ENCODE measurements at regions not wholly inside any gene's neighbourhood (a gene's known extent, or its start where the extent isn't known, plus 50 kb on each side); places are given as distances from the start of the nearest gene placed in this dataset.
"Not testable (repeated sequence)": the region's sequence is repeated elsewhere in the genome, so short reads cannot be mapped to it uniquely, and the experiment has no call there.

- H3K79me2 ChIP-seq (ENCODE audit: insufficient read depth, low read depth, low read length); H3K9me2 ChIP-seq (ENCODE audit: insufficient read depth, low read length); H4K20me1 ChIP-seq (ENCODE audit: insufficient read depth, low read length); DNase-seq (ENCODE audit: low spot score); intact Hi-C loops (cut with micrococcal nuclease; ENCODE audit: unreplicated experiment); BruUV-seq (replicated peaks); H3K4me1 ChIP-seq (ENCODE audit: insufficient read depth, low read length, poor library complexity, severe bottlenecking); H3K4me3 ChIP-seq (ENCODE audit: low read depth, low read length, poor library complexity, severe bottlenecking); H3K4me2 ChIP-seq (ENCODE audit: low read length); H3K36me3 ChIP-seq (ENCODE audit: insufficient read depth, low read length); CTCF ChIA-PET (ENCODE audit: unreplicated experiment); H3K9me3 ChIP-seq (ENCODE audit: low read length); H3K27ac ChIP-seq (ENCODE audit: low read depth, low read length, poor library complexity, severe bottlenecking); H2AFZ ChIP-seq (ENCODE audit: low read length); POLR2A ChIA-PET: not testable (repeated sequence)
Observed at GRCh38 chr1:146673729-146674299, 264.3 kb upstream of the NBPF12 start.

GRCh38 chr1:146672608-146673007 lies 265.5 kb upstream of the NBPF12 start:
- H3K9me2 ChIP-seq (ENCODE audit: insufficient read depth, low read length); H3K27ac ChIP-seq (ENCODE audit: low read depth, low read length, poor library complexity, severe bottlenecking); intact Hi-C loops (cut with micrococcal nuclease; ENCODE audit: unreplicated experiment); H3K79me2 ChIP-seq (ENCODE audit: insufficient read depth, low read depth, low read length); H3K36me3 ChIP-seq (ENCODE audit: insufficient read depth, low read length); DNase-seq (ENCODE audit: low spot score); H2AFZ ChIP-seq (ENCODE audit: low read length); H3K4me2 ChIP-seq (ENCODE audit: low read length); H3K4me1 ChIP-seq (ENCODE audit: insufficient read depth, low read length, poor library complexity, severe bottlenecking); H3K9me3 ChIP-seq (ENCODE audit: low read length); H4K20me1 ChIP-seq (ENCODE audit: insufficient read depth, low read length); CTCF ChIA-PET (ENCODE audit: unreplicated experiment); BruUV-seq (replicated peaks); H3K4me3 ChIP-seq (ENCODE audit: low read depth, low read length, poor library complexity, severe bottlenecking); POLR2A ChIA-PET: not testable (repeated sequence)

- CTCF ChIA-PET (ENCODE audit: unreplicated experiment) = not testable (repeated sequence)
Observed at GRCh38 chr1:146671588-146671987, 266.5 kb upstream of the NBPF12 start.

GRCh38 chr1:146670832-146671566 lies 267.1 kb upstream of the NBPF12 start:
- H3K4me2 ChIP-seq (ENCODE audit: low read length); H3K79me2 ChIP-seq (ENCODE audit: insufficient read depth, low read depth, low read length); intact Hi-C loops (cut with micrococcal nuclease; ENCODE audit: unreplicated experiment); H2AFZ ChIP-seq (ENCODE audit: low read length); CTCF ChIA-PET (ENCODE audit: unreplicated experiment); H3K9me2 ChIP-seq (ENCODE audit: insufficient read depth, low read length); H3K36me3 ChIP-seq (ENCODE audit: insufficient read depth, low read length); POLR2A ChIA-PET; DNase-seq (ENCODE audit: low spot score); H3K4me1 ChIP-seq (ENCODE audit: insufficient read depth, low read length, poor library complexity, severe bottlenecking); H4K20me1 ChIP-seq (ENCODE audit: insufficient read depth, low read length); H3K27ac ChIP-seq (ENCODE audit: low read depth, low read length, poor library complexity, severe bottlenecking); BruUV-seq (replicated peaks); H3K9me3 ChIP-seq (ENCODE audit: low read length); H3K4me3 ChIP-seq (ENCODE audit: low read depth, low read length, poor library complexity, severe bottlenecking): not testable (repeated sequence)

More at GRCh38 chr1:146671588-146671987, 266.5 kb upstream of the NBPF12 start:
- H3K4me2 ChIP-seq (ENCODE audit: low read length); H4K20me1 ChIP-seq (ENCODE audit: insufficient read depth, low read length); DNase-seq (ENCODE audit: low spot score); H3K4me1 ChIP-seq (ENCODE audit: insufficient read depth, low read length, poor library complexity, severe bottlenecking); BruUV-seq (replicated peaks); H3K27ac ChIP-seq (ENCODE audit: low read depth, low read length, poor library complexity, severe bottlenecking); H3K4me3 ChIP-seq (ENCODE audit: low read depth, low read length, poor library complexity, severe bottlenecking); H3K9me3 ChIP-seq (ENCODE audit: low read length); H3K79me2 ChIP-seq (ENCODE audit: insufficient read depth, low read depth, low read length); intact Hi-C loops (cut with micrococcal nuclease; ENCODE audit: unreplicated experiment); POLR2A ChIA-PET; H2AFZ ChIP-seq (ENCODE audit: low read length); H3K36me3 ChIP-seq (ENCODE audit: insufficient read depth, low read length); H3K9me2 ChIP-seq (ENCODE audit: insufficient read depth, low read length): not testable (repeated sequence)

GRCh38 chr1:146666275-146666674 lies 271.8 kb upstream of the NBPF12 start:
- H3K4me1 ChIP-seq (ENCODE audit: insufficient read depth, low read length, poor library complexity, severe bottlenecking); H3K79me2 ChIP-seq (ENCODE audit: insufficient read depth, low read depth, low read length); H3K9me2 ChIP-seq (ENCODE audit: insufficient read depth, low read length); H3K27ac ChIP-seq (ENCODE audit: low read depth, low read length, poor library complexity, severe bottlenecking); DNase-seq (ENCODE audit: low spot score); H3K4me3 ChIP-seq (ENCODE audit: low read depth, low read length, poor library complexity, severe bottlenecking); BruUV-seq (replicated peaks); intact Hi-C loops (cut with micrococcal nuclease; ENCODE audit: unreplicated experiment); H2AFZ ChIP-seq (ENCODE audit: low read length); POLR2A ChIA-PET; CTCF ChIA-PET (ENCODE audit: unreplicated experiment); H4K20me1 ChIP-seq (ENCODE audit: insufficient read depth, low read length); H3K36me3 ChIP-seq (ENCODE audit: insufficient read depth, low read length); H3K4me2 ChIP-seq (ENCODE audit: low read length); H3K9me3 ChIP-seq (ENCODE audit: low read length): not testable (repeated sequence)

GRCh38 chr1:146660242-146660641 lies 277.9 kb upstream of the NBPF12 start:
- CTCF ChIA-PET (ENCODE audit: unreplicated experiment); H3K27ac ChIP-seq (ENCODE audit: low read depth, low read length, poor library complexity, severe bottlenecking); H3K79me2 ChIP-seq (ENCODE audit: insufficient read depth, low read depth, low read length); H3K9me2 ChIP-seq (ENCODE audit: insufficient read depth, low read length); H3K36me3 ChIP-seq (ENCODE audit: insufficient read depth, low read length); H3K4me3 ChIP-seq (ENCODE audit: low read depth, low read length, poor library complexity, severe bottlenecking); BruUV-seq (replicated peaks); intact Hi-C loops (cut with micrococcal nuclease; ENCODE audit: unreplicated experiment); POLR2A ChIA-PET; H3K4me2 ChIP-seq (ENCODE audit: low read length); H3K9me3 ChIP-seq (ENCODE audit: low read length); H3K4me1 ChIP-seq (ENCODE audit: insufficient read depth, low read length, poor library complexity, severe bottlenecking); H4K20me1 ChIP-seq (ENCODE audit: insufficient read depth, low read length); DNase-seq (ENCODE audit: low spot score); H2AFZ ChIP-seq (ENCODE audit: low read length): not testable (repeated sequence)
